ENCODE measurements at regions not wholly inside any gene's neighbourhood (a gene's known extent, or its start where the extent isn't known, plus 50 kb on each side); places are given as distances from the start of the nearest gene placed in this dataset.

DNA sequence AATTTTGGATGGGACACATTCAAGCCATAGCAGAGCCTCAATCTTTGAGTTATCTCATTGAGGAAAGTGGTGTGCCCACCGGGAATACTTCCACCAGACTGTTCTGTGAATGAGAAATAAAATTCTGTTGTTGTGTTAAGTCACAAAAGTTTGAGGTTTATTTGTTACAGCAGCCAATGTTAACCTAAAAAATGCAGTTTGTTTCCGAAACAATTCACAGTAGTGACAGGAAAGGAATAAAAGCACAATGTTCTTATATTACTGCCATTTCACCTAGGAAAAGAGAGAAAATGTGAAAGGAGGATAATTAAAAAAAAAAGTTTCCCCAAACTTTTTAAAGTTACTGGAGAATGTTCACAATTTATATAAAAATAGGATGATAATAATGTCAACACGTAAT is 344.6 kb downstream of the CD83 start:
- WGBS (ENCODE audit: low lambda C conversion rate) = 29% methylated on average over 3 of the region's 3 CpGs
- POLR2A ChIA-PET = no interaction called here
- no peaks in the 10 kb centered on the region for H3K9me3 ChIP-seq

DNA sequence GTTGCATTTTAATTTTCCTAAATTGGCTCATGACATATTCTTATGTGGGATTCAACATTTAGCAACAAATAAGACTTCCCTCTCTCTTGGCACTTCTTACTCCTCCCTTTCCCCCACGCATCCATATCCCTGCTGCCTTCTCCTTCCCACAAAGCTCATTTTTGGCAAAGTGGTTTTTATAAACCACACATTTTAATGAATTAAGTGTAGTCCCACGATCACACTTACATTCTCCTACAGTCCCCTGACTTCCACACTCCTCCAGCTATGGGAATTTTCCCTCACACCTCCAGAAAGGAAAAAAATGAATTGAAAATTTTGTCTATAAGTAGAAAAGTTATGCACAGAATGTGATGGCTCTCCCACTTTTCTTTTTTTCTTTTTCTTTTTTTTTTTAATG is 345.0 kb downstream of the CD83 start:
- Histone ChIP-seq H3K79me2 (ENCODE audit: insufficient read depth) (no peaks in the 10 kb centered on the region), H3K9me2 (no peaks in the 10 kb centered on the region), H4K20me1 (ENCODE audit: insufficient read depth) (no peaks in the 10 kb centered on the region), H2AFZ (ENCODE audit: low read depth) (no peak overlapping the region), H3K27me3 (ENCODE audit: insufficient read depth) (no peaks in the 10 kb centered on the region), H3K4me2 (no peak overlapping the region), H3F3A (replicated peaks; ENCODE audit: insufficient read depth) (no peaks in the 10 kb centered on the region), H3K36me3 (replicated peaks in 1 of 2; ENCODE audit: control insufficient read depth in 1 of 2, insufficient read depth in 2 of 2, low read length in 1 of 2) (no peaks in the 10 kb centered on the region), H3K4me3 (ENCODE audit: low read depth in 2 of 2, low read length in 1 of 2) (no peak overlapping the region), H3K27ac (ENCODE audit: low read depth in 2 of 2, low read length in 1 of 2) (no peak overlapping the region), H3K9me3 (no peaks in the 10 kb centered on the region), H3K9ac (no peak overlapping the region), H3K4me1 (ENCODE audit: control insufficient read depth in 1 of 2, insufficient read depth in 2 of 2, low read depth in 1 of 2, low read length in 1 of 2) (no peaks in the 10 kb centered on the region)
- CTCF ChIA-PET = interaction anchor here (0.6 kb wide), 1 partner anchor 1119 kb away, joined by 3 read pairs; no protein-coding TSS in a partner anchor
- no peak for DNase-seq
- WGBS (ENCODE audit: low lambda C conversion rate) = 11% methylated on average over 2 of the region's 2 CpGs
- no peak for TF ChIP-seq SIN3A (IDR thresholded peaks at IDR 0.05; ENCODE audit: borderline replicate concordance, low read depth, low read length)
- TF ChIP-seq, protein P1, sequence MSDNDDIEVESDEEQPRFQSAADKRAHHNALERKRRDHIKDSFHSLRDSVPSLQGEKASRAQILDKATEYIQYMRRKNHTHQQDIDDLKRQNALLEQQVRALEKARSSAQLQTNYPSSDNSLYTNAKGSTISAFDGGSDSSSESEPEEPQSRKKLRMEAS (IDR thresholded peaks at IDR 0.05; ENCODE audit: low read depth) = no peak
- TF ChIP-seq, protein P2, sequence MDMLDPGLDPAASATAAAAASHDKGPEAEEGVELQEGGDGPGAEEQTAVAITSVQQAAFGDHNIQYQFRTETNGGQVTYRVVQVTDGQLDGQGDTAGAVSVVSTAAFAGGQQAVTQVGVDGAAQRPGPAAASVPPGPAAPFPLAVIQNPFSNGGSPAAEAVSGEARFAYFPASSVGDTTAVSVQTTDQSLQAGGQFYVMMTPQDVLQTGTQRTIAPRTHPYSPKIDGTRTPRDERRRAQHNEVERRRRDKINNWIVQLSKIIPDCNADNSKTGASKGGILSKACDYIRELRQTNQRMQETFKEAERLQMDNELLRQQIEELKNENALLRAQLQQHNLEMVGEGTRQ (IDR thresholded peaks at IDR 0.05; ENCODE audit: borderline replicate concordance, low read depth, low read length) = no peak
- TF ChIP-seq TAF1 (IDR thresholded peaks at IDR 0.05; ENCODE audit: borderline replicate concordance, low read depth, low read length) = no peak
- no peak for TF ChIP-seq RAD21 (IDR thresholded peaks at IDR 0.05; ENCODE audit: low read length)
- POLR2A ChIA-PET = no interaction called here

More for the DNA sequence above, 344.6 kb downstream of the CD83 start:
- Histone ChIP-seq H3K27ac (ENCODE audit: low read depth in 2 of 2, low read length in 1 of 2) (no peak overlapping the region), H4K20me1 (ENCODE audit: insufficient read depth) (no peaks in the 10 kb centered on the region), H3K9me2 (no peaks in the 10 kb centered on the region), H3K9ac (no peak overlapping the region), H3F3A (replicated peaks; ENCODE audit: insufficient read depth) (no peaks in the 10 kb centered on the region), H3K27me3 (ENCODE audit: insufficient read depth) (no peaks in the 10 kb centered on the region), H2AFZ (ENCODE audit: low read depth) (no peak overlapping the region), H3K36me3 (replicated peaks in 1 of 2; ENCODE audit: control insufficient read depth in 1 of 2, insufficient read depth in 2 of 2, low read length in 1 of 2) (no peaks in the 10 kb centered on the region), H3K4me3 (ENCODE audit: low read depth in 2 of 2, low read length in 1 of 2) (no peak overlapping the region), H3K79me2 (ENCODE audit: insufficient read depth) (no peaks in the 10 kb centered on the region), H3K4me1 (ENCODE audit: control insufficient read depth in 1 of 2, insufficient read depth in 2 of 2, low read depth in 1 of 2, low read length in 1 of 2) (no peaks in the 10 kb centered on the region), H3K4me2 (no peak overlapping the region)
- TF ChIP-seq FOXJ3 (CRISPR knock-in tag; IDR thresholded peaks at IDR 0.05) (no peak), TCF12 (IDR thresholded peaks at IDR 0.05) (no peak), CHD2 (IDR thresholded peaks at IDR 0.05; ENCODE audit: low read length, partially characterized antibody) (no peak), GABPA (IDR thresholded peaks at IDR 0.05; ENCODE audit: low read depth) (no peak), FOSL2 (IDR thresholded peaks at IDR 0.05; ENCODE audit: borderline replicate concordance, low read depth) (no peak), NRF1 (IDR thresholded peaks at IDR 0.05; ENCODE audit: low read depth, low read length) (no peak), SMC3 (IDR thresholded peaks at IDR 0.05; ENCODE audit: low read depth, low read length) (no peak)
- TF ChIP-seq, protein P1 (IDR thresholded peaks at IDR 0.05; ENCODE audit: low read depth) = no peak
- TF ChIP-seq, protein P3, sequence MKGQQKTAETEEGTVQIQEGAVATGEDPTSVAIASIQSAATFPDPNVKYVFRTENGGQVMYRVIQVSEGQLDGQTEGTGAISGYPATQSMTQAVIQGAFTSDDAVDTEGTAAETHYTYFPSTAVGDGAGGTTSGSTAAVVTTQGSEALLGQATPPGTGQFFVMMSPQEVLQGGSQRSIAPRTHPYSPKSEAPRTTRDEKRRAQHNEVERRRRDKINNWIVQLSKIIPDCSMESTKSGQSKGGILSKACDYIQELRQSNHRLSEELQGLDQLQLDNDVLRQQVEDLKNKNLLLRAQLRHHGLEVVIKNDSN (IDR thresholded peaks at IDR 0.05; ENCODE audit: borderline replicate concordance, low read depth) = no peak
- CTCF ChIA-PET = no interaction called here
- DNase-seq = no peak

All from SK-N-SH (cell line).